ENCODE measurements at regions not wholly inside any gene's neighbourhood (a gene's known extent, or its start where the extent isn't known, plus 50 kb on each side); places are given as distances from the start of the nearest gene placed in this dataset.

- intact Hi-C loops (cut with micrococcal nuclease), result no loop called here
Measured at GRCh38 chr2:21486445-21486844, 362.7 kb downstream of the TDRD15 start.

- intact Hi-C loops (cut with micrococcal nuclease), result no loop called here
Measured at GRCh38 chr2:21489080-21489479, 365.3 kb downstream of the TDRD15 start.

- intact Hi-C loops (cut with micrococcal nuclease), result no loop called here
Measured at GRCh38 chr2:21498016-21498415, 374.2 kb downstream of the TDRD15 start.

- intact Hi-C loops (cut with micrococcal nuclease), result no loop called here
Measured at GRCh38 chr2:21500401-21500945, 376.7 kb downstream of the TDRD15 start.

GRCh38 chr2:21501376-21502027 lies 377.7 kb downstream of the TDRD15 start:
- intact Hi-C loops (cut with micrococcal nuclease), result no loop called here

GRCh38 chr2:21515903-21516302 lies 392.1 kb downstream of the TDRD15 start:
- intact Hi-C loops (cut with micrococcal nuclease), result no loop called here

- intact Hi-C loops (cut with micrococcal nuclease), result no loop called here
Measured at GRCh38 chr2:21519412-21519811, 395.6 kb downstream of the TDRD15 start.

- intact Hi-C loops (cut with micrococcal nuclease), result no loop called here
Measured at GRCh38 chr2:21519821-21520220, 396.1 kb downstream of the TDRD15 start.

- intact Hi-C loops (cut with micrococcal nuclease), result no loop called here
Measured at GRCh38 chr2:21535826-21536225, 412.1 kb downstream of the TDRD15 start.

- intact Hi-C loops (cut with micrococcal nuclease), result no loop called here
Measured at GRCh38 chr2:21539685-21540084, 415.9 kb downstream of the TDRD15 start.

GRCh38 chr2:21543630-21544029 lies 419.9 kb downstream of the TDRD15 start:
- intact Hi-C loops (cut with micrococcal nuclease), result no loop called here

GRCh38 chr2:21544392-21544791 lies 420.6 kb downstream of the TDRD15 start:
- intact Hi-C loops (cut with micrococcal nuclease), result no loop called here

GRCh38 chr2:21552981-21553380 lies 429.2 kb downstream of the TDRD15 start:
- intact Hi-C loops (cut with micrococcal nuclease), result no loop called here

- intact Hi-C loops (cut with micrococcal nuclease), result no loop called here
Measured at GRCh38 chr2:21559351-21559750, 435.6 kb downstream of the TDRD15 start.

GRCh38 chr2:21561965-21562364 lies 438.2 kb downstream of the TDRD15 start:
- intact Hi-C loops (cut with micrococcal nuclease), result no loop called here

GRCh38 chr2:21567395-21567794 lies 443.6 kb downstream of the TDRD15 start:
- intact Hi-C loops (cut with micrococcal nuclease), result no loop called here

- intact Hi-C loops (cut with micrococcal nuclease), result no loop called here
Measured at GRCh38 chr2:21571686-21572085, 447.9 kb downstream of the TDRD15 start.

GRCh38 chr2:21580391-21580790 lies 456.6 kb downstream of the TDRD15 start:
- intact Hi-C loops (cut with micrococcal nuclease), result no loop called here

GRCh38 chr2:21585881-21586280 lies 462.1 kb downstream of the TDRD15 start:
- intact Hi-C loops (cut with micrococcal nuclease), result no loop called here

GRCh38 chr2:21590026-21590690 lies 466.4 kb downstream of the TDRD15 start:
- intact Hi-C loops (cut with micrococcal nuclease), result no loop called here

- intact Hi-C loops (cut with micrococcal nuclease), result no loop called here
Measured at GRCh38 chr2:21591926-21592325, 468.2 kb downstream of the TDRD15 start.

GRCh38 chr2:21599417-21599816 lies 475.6 kb downstream of the TDRD15 start:
- intact Hi-C loops (cut with micrococcal nuclease), result no loop called here

GRCh38 chr2:21602789-21603188 lies 479.0 kb downstream of the TDRD15 start:
- intact Hi-C loops (cut with micrococcal nuclease), result no loop called here
